Smooth muscle cell (in vitro differentiated cells): ENCODE measurements at regions not wholly inside any gene's neighbourhood (a gene's known extent, or its start where the extent isn't known, plus 50 kb on each side); places are given as distances from the start of the nearest gene placed in this dataset.

Experiments
- DNase-seq: peaks from one replicate; lab custom pipeline; 2025; ENCODE audit not compliant: unreplicated experiment; lab: John Stamatoyannopoulos, UW
- H2AFZ ChIP-seq: fragments of 200-600 bp; sonication (generic); 2 replicates; pipeline ENCODE4 v1.6.0; 2016; ENCODE audit warnings: antibody characterized with exemption, low read depth, mild to moderate bottlenecking
- H3F3A ChIP-seq: fragments of 200-600 bp; sonication (generic); 2 replicates; pipeline ENCODE4 v1.6.0; 2017; ENCODE audit warnings: antibody characterized with exemption, low read depth
- H3K27ac ChIP-seq: fragments of 200-600 bp; sonication (generic); 2 replicates; pipeline ENCODE4 v1.5.1; 2016; ENCODE audit warnings: low read depth, mild to moderate bottlenecking
- H3K27me3 ChIP-seq: fragments of 200-600 bp; sonication (generic); 2 replicates; pipeline ENCODE4 v1.6.1; 2016; ENCODE audit warnings: low read depth, mild to moderate bottlenecking
- H3K36me3 ChIP-seq: fragments of 200-600 bp; sonication (generic); 2 replicates; pipeline ENCODE4 v1.5.1; 2016; ENCODE audit warnings: low read depth
- H3K4me1 ChIP-seq: fragments of 200-600 bp; sonication (generic); 2 replicates; pipeline ENCODE4 v1.5.1; 2016; ENCODE audit warnings: low read depth
- H3K4me2 ChIP-seq: fragments of 200-600 bp; sonication (generic); 2 replicates; pipeline ENCODE4 v1.6.0; 2016; ENCODE audit warnings: mild to moderate bottlenecking
- H3K4me3 ChIP-seq: fragments of 200-600 bp; sonication (generic); 2 replicates; pipeline ENCODE4 v1.5.1; 2016; ENCODE audit warnings: mild to moderate bottlenecking
- H3K79me2 ChIP-seq: fragments of 200-600 bp; sonication (generic); 2 replicates; pipeline ENCODE4 v1.6.0; 2016; ENCODE audit warnings: low read depth, mild to moderate bottlenecking
- H3K9ac ChIP-seq: fragments of 200-600 bp; sonication (generic); 2 replicates; pipeline ENCODE4 v1.6.0; 2016; ENCODE audit warnings: low read depth
- H3K9me3 ChIP-seq: fragments of 200-600 bp; sonication (generic); replicated peaks from 2 replicates; pipeline ENCODE4 v1.5.1; 2016; ENCODE audit warnings: low read depth
- H4K20me1 ChIP-seq: fragments of 200-600 bp; sonication (generic); 2 replicates; pipeline ENCODE4 v1.6.0; 2016; ENCODE audit warnings: low read depth
- WGBS: methylation state at CpG from one replicate; pipeline ENCODE4 v1.1.7; 2016; ENCODE audit warnings: low lambda C conversion rate; 5-methylcytosine and 5-hydroxymethylcytosine counted together
- TF ChIP-seq, protein P1 (sequence below): fragments of 200-600 bp; sonication (generic); IDR thresholded peaks from 2 replicates; pipeline ENCODE4 v1.5.1; 2017; ENCODE audit warnings: borderline replicate concordance, mild to moderate bottlenecking, antibody characterized with exemption; ENCODE audit not compliant: insufficient read depth, poor library complexity, severe bottlenecking

DNA sequence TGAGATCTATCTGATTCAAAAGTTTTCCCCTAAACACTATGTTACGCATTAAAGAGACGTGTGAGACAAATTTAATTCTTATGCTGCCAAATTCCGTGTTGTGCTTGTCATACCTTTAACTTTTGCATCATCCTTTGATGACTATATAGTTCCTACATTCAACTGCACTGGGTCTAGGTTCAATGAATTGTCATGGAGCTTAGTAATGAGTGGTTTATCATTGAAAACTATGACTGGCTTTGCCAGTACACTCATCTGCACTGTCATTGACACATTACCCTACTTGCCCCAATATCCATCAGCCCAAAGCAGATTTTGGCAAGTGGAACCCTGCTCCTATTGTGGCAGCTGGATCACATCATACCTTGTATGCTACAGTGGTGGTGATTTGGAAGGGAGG, 882.9 kb upstream of the SLIT2 start:
- Histone ChIP-seq H3F3A (no peaks in the 10 kb centered on the region), H3K36me3 (no peaks in the 10 kb centered on the region), H3K4me1 (no peaks in the 10 kb centered on the region), H3K79me2 (no peaks in the 10 kb centered on the region), H3K9ac (no peak overlapping the region), H3K27ac (no peak overlapping the region), H3K9me3 (no peaks in the 10 kb centered on the region), H3K4me3 (no peak overlapping the region), H2AFZ (no peak overlapping the region), H3K27me3 (no peaks in the 10 kb centered on the region), H4K20me1 (no peaks in the 10 kb centered on the region), H3K4me2 (no peak overlapping the region)
- no peak for DNase-seq
- WGBS: 95% methylated on average over 3 of the region's 3 CpGs
- TF ChIP-seq, protein P1, sequence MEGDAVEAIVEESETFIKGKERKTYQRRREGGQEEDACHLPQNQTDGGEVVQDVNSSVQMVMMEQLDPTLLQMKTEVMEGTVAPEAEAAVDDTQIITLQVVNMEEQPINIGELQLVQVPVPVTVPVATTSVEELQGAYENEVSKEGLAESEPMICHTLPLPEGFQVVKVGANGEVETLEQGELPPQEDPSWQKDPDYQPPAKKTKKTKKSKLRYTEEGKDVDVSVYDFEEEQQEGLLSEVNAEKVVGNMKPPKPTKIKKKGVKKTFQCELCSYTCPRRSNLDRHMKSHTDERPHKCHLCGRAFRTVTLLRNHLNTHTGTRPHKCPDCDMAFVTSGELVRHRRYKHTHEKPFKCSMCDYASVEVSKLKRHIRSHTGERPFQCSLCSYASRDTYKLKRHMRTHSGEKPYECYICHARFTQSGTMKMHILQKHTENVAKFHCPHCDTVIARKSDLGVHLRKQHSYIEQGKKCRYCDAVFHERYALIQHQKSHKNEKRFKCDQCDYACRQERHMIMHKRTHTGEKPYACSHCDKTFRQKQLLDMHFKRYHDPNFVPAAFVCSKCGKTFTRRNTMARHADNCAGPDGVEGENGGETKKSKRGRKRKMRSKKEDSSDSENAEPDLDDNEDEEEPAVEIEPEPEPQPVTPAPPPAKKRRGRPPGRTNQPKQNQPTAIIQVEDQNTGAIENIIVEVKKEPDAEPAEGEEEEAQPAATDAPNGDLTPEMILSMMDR: no peak

- Histone ChIP-seq H3K9me3 (no peaks in the 10 kb centered on the region), H2AFZ (peak overlapping the region; percentile 51), H4K20me1 (no peaks in the 10 kb centered on the region), H3K4me2 (no peak overlapping the region), H3K9ac (no peak overlapping the region), H3F3A (no peaks in the 10 kb centered on the region), H3K4me1 (no peaks in the 10 kb centered on the region), H3K79me2 (no peaks in the 10 kb centered on the region), H3K27ac (no peak overlapping the region), H3K4me3 (no peak overlapping the region), H3K27me3 (no peaks in the 10 kb centered on the region), H3K36me3 (no peaks in the 10 kb centered on the region)
- TF ChIP-seq, protein P1: no peak
- no peak for DNase-seq
- 92% methylated on average over 2 of the region's 2 CpGs for WGBS
Measured at GRCh38 chr4:19366916-19367315, 884.8 kb upstream of the SLIT2 start.

- H3K4me3 ChIP-seq: no peak overlapping the region
- no peaks in the 10 kb centered on the region for H3K36me3 ChIP-seq
- H3F3A ChIP-seq: no peaks in the 10 kb centered on the region
- no peaks in the 10 kb centered on the region for H3K79me2 ChIP-seq
- H3K9ac ChIP-seq: no peak overlapping the region
- TF ChIP-seq, protein P1: no peak
- H3K9me3 ChIP-seq: no peaks in the 10 kb centered on the region
- no peak for DNase-seq
- no peaks in the 10 kb centered on the region for H4K20me1 ChIP-seq
- no peak overlapping the region for H2AFZ ChIP-seq
- H3K4me2 ChIP-seq: no peak overlapping the region
- H3K4me1 ChIP-seq: no peaks in the 10 kb centered on the region
- no peak overlapping the region for H3K27ac ChIP-seq
- WGBS: 59% methylated on average over 2 of the region's 2 CpGs
- H3K27me3 ChIP-seq: no peaks in the 10 kb centered on the region
Measured at GRCh38 chr4:19358015-19358414, 893.7 kb upstream of the SLIT2 start.

DNA sequence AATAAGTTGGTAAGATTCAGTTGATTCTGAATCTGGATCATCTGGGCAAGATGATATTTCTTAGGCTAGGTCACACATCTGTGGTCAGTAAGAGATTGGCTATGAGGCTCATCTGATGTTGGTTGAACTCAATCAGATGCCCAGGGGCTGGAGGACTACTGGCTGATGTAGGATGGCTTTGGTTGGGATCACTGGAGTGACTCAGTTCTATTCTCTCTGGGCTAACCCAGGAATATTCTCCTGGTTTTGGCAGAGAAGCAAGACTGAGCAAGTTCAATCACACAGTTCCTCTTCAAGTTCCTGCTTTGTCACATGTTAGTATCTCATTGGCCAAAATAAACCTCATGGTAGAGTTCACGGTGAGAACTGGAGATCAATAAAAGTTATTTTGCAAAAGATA, 902.3 kb upstream of the SLIT2 start:
- H3K4me2 ChIP-seq: no peak overlapping the region
- H2AFZ ChIP-seq: no peak overlapping the region
- no peaks in the 10 kb centered on the region for H3F3A ChIP-seq
- H3K79me2 ChIP-seq: no peaks in the 10 kb centered on the region
- H3K27ac ChIP-seq: no peak overlapping the region
- H3K9ac ChIP-seq: no peak overlapping the region
- TF ChIP-seq, protein P1: no peak
- H3K4me1 ChIP-seq: no peaks in the 10 kb centered on the region
- 100% methylated on average over 1 of the region's 1 CpG for WGBS
- no peaks in the 10 kb centered on the region for H3K9me3 ChIP-seq
- H4K20me1 ChIP-seq: no peaks in the 10 kb centered on the region
- H3K27me3 ChIP-seq: no peaks in the 10 kb centered on the region
- no peak overlapping the region for H3K4me3 ChIP-seq
- no peak for DNase-seq
- H3K36me3 ChIP-seq: no peaks in the 10 kb centered on the region
